Activated CD4-positive, CD25-positive, alpha-beta regulatory T cell treated with anti-CD3 and anti-CD28 coated beads, Interleukin-2, amount 50 U/mL, for 72 hours (primary cell): ENCODE measurements at regions not wholly inside any gene's neighbourhood (a gene's known extent, or its start where the extent isn't known, plus 50 kb on each side); places are given as distances from the start of the nearest gene placed in this dataset.
"Not testable (repeated sequence)": the region's sequence is repeated elsewhere in the genome, so short reads cannot be mapped to it uniquely, and the experiment has no call there.

Experiments used
- DNase-seq: peaks from one replicate; pipeline ENCODE4 v3.0.0; 2021

- no peak for DNase-seq
Observed at GRCh38 chr14:89486505-89486904, 69.5 kb upstream of the FOXN3 start.

- DNase-seq = no peak
Observed at GRCh38 chr14:89485264-89485663, 68.2 kb upstream of the FOXN3 start.

- no peak for DNase-seq
Observed at GRCh38 chr14:89484051-89484844, 67.2 kb upstream of the FOXN3 start.

- DNase-seq = no peak
Observed at GRCh38 chr14:89481196-89481595, 64.2 kb upstream of the FOXN3 start.

- no peak for DNase-seq
Observed at GRCh38 chr14:89480278-89480677, 63.2 kb upstream of the FOXN3 start.

- no peak for DNase-seq
Observed at GRCh38 chr14:89479802-89480201, 62.8 kb upstream of the FOXN3 start.

GRCh38 chr14:89477391-89477790, 60.4 kb upstream of the FOXN3 start:
- DNase-seq = no peak

- no peak for DNase-seq
Observed at GRCh38 chr14:89476354-89476896, 59.4 kb upstream of the FOXN3 start.

- DNase-seq = no peak
Observed at GRCh38 chr14:89474464-89474863, 57.4 kb upstream of the FOXN3 start.

- no peak for DNase-seq
Observed at GRCh38 chr14:89473989-89474388, 57.0 kb upstream of the FOXN3 start.

- DNase-seq = no peak
Observed at GRCh38 chr14:89473569-89473968, 56.5 kb upstream of the FOXN3 start.

- DNase-seq = no peak
Observed at GRCh38 chr14:89470401-89470800, 53.4 kb upstream of the FOXN3 start.

- DNase-seq = no peak
Observed at GRCh38 chr14:89469210-89470198, 52.5 kb upstream of the FOXN3 start.

GRCh38 chr14:89468566-89468965, 51.5 kb upstream of the FOXN3 start:
- DNase-seq = no peak

- DNase-seq = not testable (repeated sequence)
Observed at GRCh38 chr14:89468030-89468429, 51.0 kb upstream of the FOXN3 start.

GRCh38 chr14:89466944-89467343, 49.9 kb upstream of the FOXN3 start:
- DNase-seq = no peak
